Natural killer cell (primary cell): ENCODE measurements at regions not wholly inside any gene's neighbourhood (a gene's known extent, or its start where the extent isn't known, plus 50 kb on each side); places are given as distances from the start of the nearest gene placed in this dataset.

ENCODE experiments used
- ATAC-seq, 3 donors: fragments of 150-1000 bp in 2 of 3; fragments of 200-7000 bp in 1 of 3; cut with Tn5 transposase; 1 replicate in 1 of 3; 2 replicates in 2 of 3; pipeline ENCODE4 v1.10.0; 2021; ENCODE audit warnings: mild to moderate bottlenecking in 2 of 3, moderate library complexity in 2 of 3
- DNase-seq, 2 donors: peaks; one replicate each; pipeline versions ENCODE4 v3.0.0 to v3.0.0-alpha.2; 2013 to 2021; ENCODE audit warnings: mixed read lengths in 1 of 2
- H3K27ac ChIP-seq: one replicate; pipeline ENCODE4 v1.5.1; 2013; ENCODE audit warnings: mild to moderate bottlenecking, low read length
- H3K27me3 ChIP-seq: one replicate; pipeline ENCODE4 v1.6.1; 2013; ENCODE audit warnings: low read length; ENCODE audit not compliant: control insufficient read depth, insufficient read depth
- H3K36me3 ChIP-seq: one replicate; pipeline ENCODE4 v1.6.1; 2013; ENCODE audit warnings: low read length; ENCODE audit not compliant: control insufficient read depth, insufficient read depth
- H3K4me1 ChIP-seq: one replicate; pipeline ENCODE4 v1.6.1; 2013; ENCODE audit warnings: low read length; ENCODE audit not compliant: control insufficient read depth, insufficient read depth
- H3K4me3 ChIP-seq: one replicate; pipeline ENCODE4 v1.5.1; 2013; ENCODE audit warnings: low read length
- H3K9me3 ChIP-seq: one replicate; pipeline ENCODE4 v1.6.1; 2013; ENCODE audit warnings: low read length; ENCODE audit not compliant: control insufficient read depth, insufficient read depth
- H3K27ac Mint-ChIP-seq, 2 donors: one replicate each; pipeline ENCODE4 v1.8.0; 2022; ENCODE audit warnings: mild to moderate bottlenecking in 2 of 2, mixed read lengths in 2 of 2, moderate library complexity in 1 of 2
- H3K27me3 Mint-ChIP-seq, 2 donors: one replicate each; pipeline ENCODE4 v1.8.0; 2022; ENCODE audit warnings: low read depth in 2 of 2, mixed read lengths in 2 of 2
- H3K36me3 Mint-ChIP-seq: one replicate; pipeline ENCODE4 v1.8.0; 2022; ENCODE audit warnings: mixed read lengths
- H3K4me1 Mint-ChIP-seq, 2 donors: one replicate each; pipeline ENCODE4 v1.8.0; 2022; ENCODE audit warnings: mixed read lengths in 2 of 2
- H3K4me3 Mint-ChIP-seq: one replicate; pipeline ENCODE4 v1.8.0; 2022; ENCODE audit warnings: mild to moderate bottlenecking, moderate library complexity, mixed read lengths
- H3K9me3 Mint-ChIP-seq, 2 donors: one replicate each; pipeline ENCODE4 v1.8.0; 2022; ENCODE audit warnings: mixed read lengths in 2 of 2
- CTCF ChIP-seq: fragments of 200-600 bp; IDR thresholded peaks from one replicate; pipeline ENCODE4 v1.8.0; 2022; ENCODE audit warnings: antibody characterized with exemption
- WGBS: methylation state at CpG from one replicate; pipeline ENCODE4 v1.1.7; 2013; ENCODE audit warnings: missing lambda C conversion rate; ENCODE audit not compliant: insufficient coverage; 5-methylcytosine and 5-hydroxymethylcytosine counted together
- intact Hi-C: fragments of 100-400 bp; cut with micrococcal nuclease; formaldehyde crosslinking; loops from one replicate; pipeline ENCODE4 v1.14.2; 2022

GRCh38 chr6:92714346-92714745, 705.0 kb downstream of the EPHA7 start:
- ATAC-seq = no peak
- Histone ChIP-seq H3K4me3 (no peak overlapping the region), H3K4me1 (no peaks in the 10 kb centered on the region), H3K27me3 (no peaks in the 10 kb centered on the region), H3K27ac (no peak overlapping the region), H3K9me3 (no peaks in the 10 kb centered on the region), H3K36me3 (no peaks in the 10 kb centered on the region)
- Mint-ChIP-seq H3K4me3 (no peak overlapping the region), H3K27ac (no peak overlapping the region), H3K36me3 (no peaks in the 10 kb centered on the region), H3K4me1 (no peaks in the 10 kb centered on the region), H3K27me3 (no peaks in the 10 kb centered on the region), H3K9me3 (peaks cover 6 to 11% of the 10 kb centered on the region in 2 donors)
- no peak for DNase-seq
- intact Hi-C loops = no loop called here
- no peak for TF ChIP-seq CTCF

GRCh38 chr6:92710048-92710447, 709.3 kb downstream of the EPHA7 start:
- ATAC-seq = no peak
- no peak for DNase-seq
- no peak overlapping the region for H3K27ac ChIP-seq
- no peaks in the 10 kb centered on the region for H3K36me3 ChIP-seq
- intact Hi-C loops = no loop called here
- TF ChIP-seq CTCF = no peak
- H3K27ac Mint-ChIP-seq = no peak overlapping the region
- no peak overlapping the region for H3K4me3 ChIP-seq
- H3K9me3 Mint-ChIP-seq = peaks cover 12 to 16% of the 10 kb centered on the region in 2 donors
- no peaks in the 10 kb centered on the region for H3K4me1 Mint-ChIP-seq
- no peak overlapping the region for H3K4me3 Mint-ChIP-seq
- WGBS = 43% methylated on average over 1 of the region's 3 CpGs
- H3K4me1 ChIP-seq = no peaks in the 10 kb centered on the region
- H3K36me3 Mint-ChIP-seq = no peaks in the 10 kb centered on the region
- no peaks in the 10 kb centered on the region for H3K27me3 Mint-ChIP-seq
- H3K9me3 ChIP-seq = no peaks in the 10 kb centered on the region
- H3K27me3 ChIP-seq = no peaks in the 10 kb centered on the region

- TF ChIP-seq CTCF = no peak
- WGBS = 100% methylated on average over 1 of the region's 1 CpG
- Histone ChIP-seq H3K4me1 (no peaks in the 10 kb centered on the region), H3K36me3 (no peaks in the 10 kb centered on the region), H3K9me3 (no peaks in the 10 kb centered on the region), H3K27ac (no peak overlapping the region), H3K4me3 (no peak overlapping the region), H3K27me3 (no peaks in the 10 kb centered on the region)
- Mint-ChIP-seq H3K4me3 (no peak overlapping the region), H3K27ac (no peak overlapping the region), H3K9me3 (peaks cover 12 to 16% of the 10 kb centered on the region in 2 donors), H3K27me3 (no peaks in the 10 kb centered on the region), H3K4me1 (no peaks in the 10 kb centered on the region), H3K36me3 (no peaks in the 10 kb centered on the region)
- DNase-seq (no peak), ATAC-seq (no peak)
- intact Hi-C loops = no loop called here
These were observed 710.4 kb downstream of the EPHA7 start for GRCh38 chr6:92708945-92709344.

GRCh38 chr6:92708270-92708669, 711.1 kb downstream of the EPHA7 start:
- intact Hi-C loops = no loop called here
- Mint-ChIP-seq H3K27me3 (no peaks in the 10 kb centered on the region), H3K4me1 (no peaks in the 10 kb centered on the region), H3K27ac (no peak overlapping the region), H3K9me3 (peaks cover 12 to 15% of the 10 kb centered on the region in 2 donors), H3K36me3 (no peaks in the 10 kb centered on the region), H3K4me3 (no peak overlapping the region)
- H3K4me3 ChIP-seq = no peak overlapping the region
- TF ChIP-seq CTCF = no peak
- ATAC-seq = no peak
- WGBS = 63% methylated on average over 1 of the region's 1 CpG
- no peak for DNase-seq
- no peaks in the 10 kb centered on the region for H3K27me3 ChIP-seq
- H3K27ac ChIP-seq = no peak overlapping the region
- no peaks in the 10 kb centered on the region for H3K4me1 ChIP-seq
- no peaks in the 10 kb centered on the region for H3K9me3 ChIP-seq
- H3K36me3 ChIP-seq = no peaks in the 10 kb centered on the region
